Activated CD8-positive, alpha-beta memory T cell treated with anti-CD3 and anti-CD28 coated beads, Interleukin-2, amount 50 U/mL, for 1 hour (primary cell): ENCODE measurements at regions not wholly inside any gene's neighbourhood (a gene's known extent, or its start where the extent isn't known, plus 50 kb on each side); places are given as distances from the start of the nearest gene placed in this dataset.
"Not testable (repeated sequence)": the region's sequence is repeated elsewhere in the genome, so short reads cannot be mapped to it uniquely, and the experiment has no call there.

Experiments used
- DNase-seq: peaks from one replicate; pipeline ENCODE4 v3.0.0-alpha.2; 2020; ENCODE audit errors: extremely low read depth

- DNase-seq: no peak
These were observed 277.9 kb upstream of the HS6ST1 start for GRCh38 chr2:128596396-128597120.

GRCh38 chr2:128597121-128597762, 278.6 kb upstream of the HS6ST1 start:
- no peak for DNase-seq

- not testable (repeated sequence) for DNase-seq
These were observed 279.6 kb upstream of the HS6ST1 start for GRCh38 chr2:128598260-128598659.

GRCh38 chr2:128598862-128599441, 280.3 kb upstream of the HS6ST1 start:
- no peak for DNase-seq

GRCh38 chr2:128599700-128600099, 281.0 kb upstream of the HS6ST1 start:
- no peak for DNase-seq

GRCh38 chr2:128600581-128601297, 282.1 kb upstream of the HS6ST1 start:
- no peak for DNase-seq

GRCh38 chr2:128601298-128602037, 282.8 kb upstream of the HS6ST1 start:
- DNase-seq: no peak

- DNase-seq: no peak
These were observed 283.5 kb upstream of the HS6ST1 start for GRCh38 chr2:128602038-128602698.

- DNase-seq: no peak
These were observed 284.0 kb upstream of the HS6ST1 start for GRCh38 chr2:128602699-128603101.

GRCh38 chr2:128603411-128603924, 284.8 kb upstream of the HS6ST1 start:
- no peak for DNase-seq

GRCh38 chr2:128604045-128604444, 285.4 kb upstream of the HS6ST1 start:
- DNase-seq: no peak

- not testable (repeated sequence) for DNase-seq
These were observed 285.9 kb upstream of the HS6ST1 start for GRCh38 chr2:128604581-128604980.

GRCh38 chr2:128605421-128605820, 286.8 kb upstream of the HS6ST1 start:
- DNase-seq: no peak

GRCh38 chr2:128605931-128606330, 287.3 kb upstream of the HS6ST1 start:
- no peak for DNase-seq

GRCh38 chr2:128606837-128607236, 288.2 kb upstream of the HS6ST1 start:
- DNase-seq: no peak

GRCh38 chr2:128607440-128607839, 288.8 kb upstream of the HS6ST1 start:
- DNase-seq: no peak

GRCh38 chr2:128607911-128608506, 289.3 kb upstream of the HS6ST1 start:
- DNase-seq: no peak

- no peak for DNase-seq
These were observed 290.5 kb upstream of the HS6ST1 start for GRCh38 chr2:128608921-128609880.

- no peak for DNase-seq
These were observed 291.8 kb upstream of the HS6ST1 start for GRCh38 chr2:128610496-128610895.
